ENCODE measurements at regions not wholly inside any gene's neighbourhood (a gene's known extent, or its start where the extent isn't known, plus 50 kb on each side); places are given as distances from the start of the nearest gene placed in this dataset.

GRCh38 chr2:118580107-118580506 is 267.3 kb downstream of the EN1 start:
- FAIRE-seq: no peak
- no peak overlapping the region for H2AFZ ChIP-seq (ENCODE audit: low read depth, low read length)
- 3% methylated on average over 2 of the region's 2 CpGs for WGBS (ENCODE audit: insufficient coverage, low coverage, missing lambda C conversion rate)
- no peaks in the 10 kb centered on the region for H3K36me3 ChIP-seq (ENCODE audit: control insufficient read depth, insufficient read depth, low read length)
- peaks cover 0 to 16% of the 10 kb centered on the region in 2 experiments; a peak in 2 of 5 replicates for H3K27me3 ChIP-seq (ENCODE audit: control insufficient read depth in 2 of 2, insufficient read depth in 2 of 2, low read length in 2 of 2)
- H3K9me1 ChIP-seq (ENCODE audit: control insufficient read depth, insufficient read depth, low read length): no peaks in the 10 kb centered on the region
- H3K4me2 ChIP-seq (ENCODE audit: insufficient read depth, low read length): no peak overlapping the region
- H3K27ac ChIP-seq (ENCODE audit: extremely low read depth, low read depth, low read length): no peak overlapping the region
- no peaks in the 10 kb centered on the region for H3K9me3 ChIP-seq (replicated peaks; ENCODE audit: control insufficient read depth, insufficient read depth, low read depth, low read length)
- no peak for TF ChIP-seq ARID3A (IDR thresholded peaks at IDR 0.05; ENCODE audit: borderline replicate concordance, low read depth, low read length)
- TF ChIP-seq ZZZ3 (IDR thresholded peaks at IDR 0.05): no peak
- TF ChIP-seq MAX (CRISPR knock-in tag; IDR thresholded peaks at IDR 0.05): no peak
- no peak for TF ChIP-seq BCL6 (CRISPR knock-in tag; IDR thresholded peaks at IDR 0.05)
- no peak for TF ChIP-seq SRSF7 (optimal IDR thresholded peaks at IDR 0.05; ENCODE audit: low read depth, low read length)
- TF ChIP-seq FUS (optimal IDR thresholded peaks at IDR 0.05; ENCODE audit: low read depth, low read length): no peak
- TF ChIP-seq SOX6 (IDR thresholded peaks at IDR 0.05): no peak
- TF ChIP-seq ZNF407 (IDR thresholded peaks at IDR 0.05; ENCODE audit: low read depth): no peak
- no peak for TF ChIP-seq NELFE (IDR thresholded peaks at IDR 0.05; ENCODE audit: insufficient read depth, insufficient read length)
- intact Hi-C loops (cut with micrococcal nuclease): no loop called here
- in situ Hi-C loops (cut with MboI): no loop called here
- no peak for ATAC-seq
- H4K20me1 ChIP-seq (replicated peaks; ENCODE audit: control insufficient read depth, insufficient read depth, low read length): no peaks in the 10 kb centered on the region
- no peaks in the 10 kb centered on the region for H3K79me2 ChIP-seq (ENCODE audit: control insufficient read depth, insufficient read depth, low read length)
- no TSS peak for BruUV-seq (replicated peaks)
- ChIA-PET POLR2A (interaction anchor here (1.0 kb wide), 1 partner anchor 9 kb away, joined by 3 read pairs; no protein-coding TSS in a partner anchor), CTCF (ENCODE audit: low intra/inter-chr PET ratio) (no interaction called here)
- DNase-seq (ENCODE audit: extremely low read depth in 1 of 4, low spot score in 3 of 4): no peak
- H3K9ac ChIP-seq (ENCODE audit: insufficient read depth in 1 of 2, low read depth in 2 of 2, low read length in 2 of 2): no peak overlapping the region
- H3K4me3 ChIP-seq: no peak overlapping the region
- no peaks in the 10 kb centered on the region for H3K4me1 ChIP-seq (replicated peaks in 1 of 2; ENCODE audit: control insufficient read depth in 2 of 2, insufficient read depth in 2 of 2, low read length in 2 of 2)

Data from K562 (cell line).